ENCODE measurements at regions not wholly inside any gene's neighbourhood (a gene's known extent, or its start where the extent isn't known, plus 50 kb on each side); places are given as distances from the start of the nearest gene placed in this dataset.

DNA sequence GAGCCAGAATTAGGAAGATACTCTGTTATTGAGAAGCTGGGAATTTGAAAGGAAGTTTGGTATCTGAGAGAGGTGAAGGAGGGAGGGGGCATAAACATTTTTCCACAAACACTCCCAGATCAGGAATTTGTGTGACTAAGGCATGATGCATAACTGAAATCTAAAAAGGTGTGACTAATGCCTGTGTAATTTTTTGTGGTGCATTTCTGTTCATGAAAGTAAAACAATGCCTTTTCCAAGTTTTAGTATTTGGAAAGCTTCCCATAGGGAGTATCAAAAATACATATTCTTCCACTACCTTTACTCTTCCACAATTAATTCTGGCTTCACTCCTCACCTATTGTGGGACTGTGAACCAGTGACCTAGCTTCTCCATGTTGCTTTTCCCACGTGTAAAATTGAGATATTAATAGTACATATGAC, 56.4 kb upstream of the CAV2 start:
- Histone ChIP-seq H3K4me3 (no peak overlapping the region), H3K27me3 (ENCODE audit: control insufficient read depth in 2 of 2, insufficient read depth in 2 of 2, low read length in 2 of 2) (no peaks in the 10 kb centered on the region), H3K9ac (ENCODE audit: insufficient read depth in 1 of 2, low read depth in 2 of 2, low read length in 2 of 2) (no peak overlapping the region), H3K27ac (ENCODE audit: extremely low read depth, low read depth, low read length) (no peak overlapping the region), H3K36me3 (ENCODE audit: control insufficient read depth, insufficient read depth, low read length) (no peaks in the 10 kb centered on the region), H3K9me3 (replicated peaks; ENCODE audit: control insufficient read depth, insufficient read depth, low read depth, low read length) (no peaks in the 10 kb centered on the region), H2AFZ (ENCODE audit: low read depth, low read length) (no peak overlapping the region), H3K9me1 (ENCODE audit: control insufficient read depth, insufficient read depth, low read length) (no peaks in the 10 kb centered on the region), H3K4me1 (replicated peaks in 1 of 2; ENCODE audit: control insufficient read depth in 2 of 2, insufficient read depth in 2 of 2, low read length in 2 of 2) (peaks cover 8 to 22% of the 10 kb centered on the region in 2 experiments; a peak in 3 of 5 replicates), H3K4me2 (ENCODE audit: insufficient read depth, low read length) (no peak overlapping the region), H3K79me2 (ENCODE audit: control insufficient read depth, insufficient read depth, low read length) (no peaks in the 10 kb centered on the region), H4K20me1 (replicated peaks; ENCODE audit: control insufficient read depth, insufficient read depth, low read length) (no peaks in the 10 kb centered on the region)
- no peak for ATAC-seq
- no TSS peak for BruUV-seq (replicated peaks)
- intact Hi-C loops (cut with micrococcal nuclease) (no loop called here), in situ Hi-C loops (cut with MboI) (no loop called here)
- WGBS (ENCODE audit: insufficient coverage, low coverage, missing lambda C conversion rate) = 0% methylated on average over 1 of the region's 1 CpG
- ChIA-PET POLR2A (no interaction called here), CTCF (ENCODE audit: low intra/inter-chr PET ratio) (interaction anchor here (0.8 kb wide), 1 partner anchor 140 kb away, joined by 3 read pairs; no protein-coding TSS in a partner anchor)
- no peak for FAIRE-seq
- no peak for DNase-seq (ENCODE audit: extremely low read depth in 1 of 4, low spot score in 3 of 4)
- TF ChIP-seq JUN (IDR thresholded peaks at IDR 0.05; ENCODE audit: borderline replicate concordance, low read depth, low read length) (peak; percentile 43; the same call in 1 of the 2 replicates), JUN (CRISPR knock-in tag; IDR thresholded peaks at IDR 0.05; ENCODE audit: borderline replicate concordance) (no peak), GATAD2B (IDR thresholded peaks at IDR 0.05; ENCODE audit: borderline replicate concordance) (no peak), JUND (IDR thresholded peaks at IDR 0.05; ENCODE audit: borderline replicate concordance, low read depth, low read length) (0 out of 2 replicates have a peak, but pooled peaks have one; percentile 29), JUND (tag; IDR thresholded peaks at IDR 0.05; ENCODE audit: borderline replicate concordance, low read depth, low read length) (no peak), SMARCB1 (IDR thresholded peaks at IDR 0.05; ENCODE audit: insufficient read length, low read depth) (no peak), TGIF2 (CRISPR knock-in tag; IDR thresholded peaks at IDR 0.05) (no peak), ATF3 (IDR thresholded peaks at IDR 0.05) (peak; percentile 63), ATF3 (CRISPR knock-in tag; conservative IDR thresholded peaks at IDR 0.05) (no peak), WHSC1 (IDR thresholded peaks at IDR 0.05; ENCODE audit: low read length) (no peak), SFPQ (IDR thresholded peaks at IDR 0.05; ENCODE audit: low read depth, low read length) (no peak), FOSL1 (tag; conservative IDR thresholded peaks at IDR 0.05) (peak; percentile 99), POLR2AphosphoS5 (IDR thresholded peaks at IDR 0.05; ENCODE audit: control insufficient read depth, insufficient read depth, low read depth, low read length) (no peak), ZNF586 (CRISPR knock-in tag; conservative IDR thresholded peaks at IDR 0.05) (no peak), ARID1B (IDR thresholded peaks at IDR 0.05) (peak; percentile 43; the same call in 1 of the 2 replicates), CREB3L1 (IDR thresholded peaks at IDR 0.05; ENCODE audit: borderline replicate concordance, low read depth) (no peak), SMARCA4 (IDR thresholded peaks at IDR 0.05) (peak; percentile 55), ZNF354B (CRISPR knock-in tag; IDR thresholded peaks at IDR 0.05) (no peak), POLR2G (IDR thresholded peaks at IDR 0.05; ENCODE audit: low read depth, low read length) (no peak), OTX1 (CRISPR knock-in tag; IDR thresholded peaks at IDR 0.05) (no peak), ZNF253 (CRISPR knock-in tag; conservative IDR thresholded peaks at IDR 0.05) (no peak), ZNF436 (CRISPR knock-in tag; IDR thresholded peaks at IDR 0.05) (no peak)

All from K562 (cell line).